Keratinocyte (primary cell): ENCODE measurements at regions not wholly inside any gene's neighbourhood (a gene's known extent, or its start where the extent isn't known, plus 50 kb on each side); places are given as distances from the start of the nearest gene placed in this dataset.

Experiments used
- CTCF ChIP-seq, 3 experiments: IDR thresholded peaks in 1 of 3; conservative IDR thresholded peaks in 1 of 3; optimal IDR thresholded peaks in 1 of 3; 2 replicates in 2 of 3; 3 replicates in 1 of 3; pipeline versions ENCODE3 to v1.5.1; 2011; ENCODE audit warnings: low read length in 3 of 3, mild to moderate bottlenecking in 3 of 3, moderate library complexity in 2 of 3, control low read depth in 1 of 3, inconsistent platforms in 1 of 3; ENCODE audit not compliant: insufficient read depth in 2 of 3; ENCODE audit errors: extremely low read depth in 1 of 3
- EZH2 ChIP-seq: IDR thresholded peaks from one replicate; pipeline ENCODE4 v1.6.1; 2012; ENCODE audit warnings: inconsistent platforms, mild to moderate bottlenecking, low read length, moderate library complexity

- TF ChIP-seq CTCF (optimal IDR thresholded peaks at IDR 0.05 in 1 of 3, IDR thresholded peaks at IDR 0.05 in 1 of 3, conservative IDR thresholded peaks at IDR 0.05 in 1 of 3; ENCODE audit: extremely low read depth in 1 of 3, insufficient read depth in 2 of 3, low read length in 3 of 3) (no peak), EZH2 (no peak)
These were observed 132.8 kb upstream of the TAF11L2 start for GRCh38 chr5:17364987-17365810.
